GM23248 (cell line): ENCODE measurements at regions not wholly inside any gene's neighbourhood (a gene's known extent, or its start where the extent isn't known, plus 50 kb on each side); places are given as distances from the start of the nearest gene placed in this dataset.

Experiments used
- EZH2 ChIP-seq: fragments of 200-600 bp; sonication (generic); IDR thresholded peaks from 2 replicates; pipeline ENCODE4 v1.6.1; 2018; ENCODE audit warnings: antibody characterized with exemption, mild to moderate bottlenecking; ENCODE audit not compliant: insufficient read depth, poor library complexity, severe bottlenecking
- EZH2phosphoT487 ChIP-seq: fragments of 200-600 bp; sonication (generic); IDR thresholded peaks from 2 replicates; pipeline ENCODE4 v1.6.1; 2018; ENCODE audit warnings: antibody characterized with exemption, moderate library complexity, mild to moderate bottlenecking, low read depth; ENCODE audit not compliant: insufficient read depth

GRCh38 chr3:177721864-177722785, 524.8 kb upstream of the TBL1XR1 start:
- TF ChIP-seq EZH2phosphoT487 (no peak), EZH2 (no peak)
